ENCODE measurements at regions not wholly inside any gene's neighbourhood (a gene's known extent, or its start where the extent isn't known, plus 50 kb on each side); places are given as distances from the start of the nearest gene placed in this dataset.
"Not testable (repeated sequence)": the region's sequence is repeated elsewhere in the genome, so short reads cannot be mapped to it uniquely, and the experiment has no call there.

- DNase-seq (ENCODE audit: low spot score), result no peak
- ATAC-seq (ENCODE audit: low FRiP score), result no peak
- no peak for TF ChIP-seq CTCF (IDR thresholded peaks at IDR 0.05)
Observed at GRCh38 chr3:81871358-81872155, 110.1 kb upstream of the GBE1 start.

GRCh38 chr3:81869382-81869781 is 107.9 kb upstream of the GBE1 start:
- no peak for TF ChIP-seq CTCF (IDR thresholded peaks at IDR 0.05)
- ATAC-seq (ENCODE audit: low FRiP score), result no peak
- DNase-seq (ENCODE audit: low spot score), result no peak

GRCh38 chr3:81868597-81868996 is 107.2 kb upstream of the GBE1 start:
- TF ChIP-seq CTCF (IDR thresholded peaks at IDR 0.05), result no peak
- no peak for DNase-seq (ENCODE audit: low spot score)
- ATAC-seq (ENCODE audit: low FRiP score), result no peak

- TF ChIP-seq CTCF (IDR thresholded peaks at IDR 0.05), result no peak
- no peak for ATAC-seq (ENCODE audit: low FRiP score)
Observed at GRCh38 chr3:81867875-81868274, 106.4 kb upstream of the GBE1 start.

GRCh38 chr3:81865164-81865563 is 103.7 kb upstream of the GBE1 start:
- not testable (repeated sequence) for ATAC-seq (ENCODE audit: low FRiP score); DNase-seq (ENCODE audit: low spot score)

More at GRCh38 chr3:81867875-81868274, 106.4 kb upstream of the GBE1 start:
- DNase-seq (ENCODE audit: low spot score), result no peak

- DNase-seq (ENCODE audit: low spot score), result no peak
- no peak for TF ChIP-seq CTCF (IDR thresholded peaks at IDR 0.05)
- no peak for ATAC-seq (ENCODE audit: low FRiP score)
Observed at GRCh38 chr3:81864272-81864671, 102.8 kb upstream of the GBE1 start.

GRCh38 chr3:81863756-81864155 is 102.3 kb upstream of the GBE1 start:
- ATAC-seq (ENCODE audit: low FRiP score), result no peak
- no peak for DNase-seq (ENCODE audit: low spot score)
- no peak for TF ChIP-seq CTCF (IDR thresholded peaks at IDR 0.05)
